BJ (cell line): ENCODE measurements at regions not wholly inside any gene's neighbourhood (a gene's known extent, or its start where the extent isn't known, plus 50 kb on each side); places are given as distances from the start of the nearest gene placed in this dataset.

Experiments
- CTCF ChIA-PET: fragments of 350-600 bp; formaldehyde crosslinking; extraction: SDS; loops from one replicate; lab custom pipeline; 2021; ENCODE audit warnings: antibody characterized with exemption, inconsistent platforms; lab: Yijun Ruan, JAX
- POLR2A ChIA-PET: fragments of 300-600 bp; sonication (Branson Sonifier 250); formaldehyde crosslinking; extraction: SDS; loops from one replicate; lab custom pipeline; 2021; ENCODE audit warnings: antibody characterized with exemption; lab: Charles Lee
- DNase-seq: peaks from one replicate; pipeline ENCODE4 v3.0.0-alpha.2; 2011; ENCODE audit warnings: low read depth
- H3K27me3 ChIP-seq: 2 replicates; pipeline ENCODE4 v1.6.0; 2011; ENCODE audit warnings: low read length; ENCODE audit not compliant: control insufficient read depth, insufficient read depth
- H3K36me3 ChIP-seq: 2 replicates; pipeline ENCODE4 v1.5.1; 2011; ENCODE audit warnings: low read length; ENCODE audit not compliant: control insufficient read depth, insufficient read depth
- H3K4me3 ChIP-seq: 2 replicates; pipeline ENCODE4 v1.5.1; 2011; ENCODE audit warnings: low read depth, mild to moderate bottlenecking, control low read depth, low read length
- TF ChIP-seq, protein P1 (sequence below): IDR thresholded peaks from 2 replicates; pipeline ENCODE4 v1.5.1; 2011; ENCODE audit warnings: low read depth, mild to moderate bottlenecking, control low read depth, inconsistent platforms, low read length, moderate library complexity; ENCODE audit not compliant: insufficient read depth

GRCh38 chr2:147108548-147108947, 736.3 kb upstream of the ACVR2A start:
- Histone ChIP-seq H3K4me3 (no peak overlapping the region), H3K36me3 (no peaks in the 10 kb centered on the region), H3K27me3 (no peaks in the 10 kb centered on the region)
- ChIA-PET POLR2A (no interaction called here), CTCF (interaction anchor here (1.1 kb wide), 1 partner anchor 25 kb away, joined by 3 read pairs; no protein-coding TSS in a partner anchor)
- no peak for DNase-seq
- TF ChIP-seq, protein P1, sequence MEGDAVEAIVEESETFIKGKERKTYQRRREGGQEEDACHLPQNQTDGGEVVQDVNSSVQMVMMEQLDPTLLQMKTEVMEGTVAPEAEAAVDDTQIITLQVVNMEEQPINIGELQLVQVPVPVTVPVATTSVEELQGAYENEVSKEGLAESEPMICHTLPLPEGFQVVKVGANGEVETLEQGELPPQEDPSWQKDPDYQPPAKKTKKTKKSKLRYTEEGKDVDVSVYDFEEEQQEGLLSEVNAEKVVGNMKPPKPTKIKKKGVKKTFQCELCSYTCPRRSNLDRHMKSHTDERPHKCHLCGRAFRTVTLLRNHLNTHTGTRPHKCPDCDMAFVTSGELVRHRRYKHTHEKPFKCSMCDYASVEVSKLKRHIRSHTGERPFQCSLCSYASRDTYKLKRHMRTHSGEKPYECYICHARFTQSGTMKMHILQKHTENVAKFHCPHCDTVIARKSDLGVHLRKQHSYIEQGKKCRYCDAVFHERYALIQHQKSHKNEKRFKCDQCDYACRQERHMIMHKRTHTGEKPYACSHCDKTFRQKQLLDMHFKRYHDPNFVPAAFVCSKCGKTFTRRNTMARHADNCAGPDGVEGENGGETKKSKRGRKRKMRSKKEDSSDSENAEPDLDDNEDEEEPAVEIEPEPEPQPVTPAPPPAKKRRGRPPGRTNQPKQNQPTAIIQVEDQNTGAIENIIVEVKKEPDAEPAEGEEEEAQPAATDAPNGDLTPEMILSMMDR, result no peak

GRCh38 chr2:147101941-147102790, 742.7 kb upstream of the ACVR2A start:
- ChIA-PET CTCF (no interaction called here), POLR2A (no interaction called here)
- TF ChIP-seq, protein P1, result no peak
- no peak overlapping the region for H3K4me3 ChIP-seq
- DNase-seq, result no peak
- H3K36me3 ChIP-seq, result no peaks in the 10 kb centered on the region
- no peaks in the 10 kb centered on the region for H3K27me3 ChIP-seq

- Histone ChIP-seq H3K27me3 (no peaks in the 10 kb centered on the region), H3K4me3 (no peak overlapping the region), H3K36me3 (no peaks in the 10 kb centered on the region)
- CTCF ChIA-PET, result interaction anchor here (1.2 to 1.9 kb wide), 2 partner anchors 14 to 17 kb away, joined by 4 to 12 read pairs; no protein-coding TSS in a partner anchor
- no peak for DNase-seq
- POLR2A ChIA-PET, result no interaction called here
- TF ChIP-seq, protein P1, result no peak
Observed at GRCh38 chr2:147100406-147101035, 744.3 kb upstream of the ACVR2A start.

DNA sequence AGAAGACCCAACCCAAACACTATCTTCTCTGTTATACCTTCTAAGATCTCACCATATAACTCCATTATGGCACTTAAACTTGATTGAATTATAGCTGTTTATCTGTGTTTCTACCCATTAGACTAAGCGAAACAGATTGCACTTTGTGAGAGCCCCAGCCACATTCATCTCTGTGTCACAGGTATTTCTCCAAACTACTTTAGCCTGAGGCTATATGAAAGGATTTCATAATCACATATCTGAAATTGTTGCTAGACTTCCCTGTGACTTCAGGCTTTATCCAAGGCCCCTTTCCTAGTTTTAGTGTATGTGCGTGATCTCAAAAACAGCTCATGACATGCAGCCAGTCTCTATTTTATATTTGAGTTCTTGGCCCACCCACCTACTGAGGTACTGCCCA, 745.0 kb upstream of the ACVR2A start:
- no peaks in the 10 kb centered on the region for H3K27me3 ChIP-seq
- TF ChIP-seq, protein P1, result no peak
- ChIA-PET POLR2A (no interaction called here), CTCF (interaction anchor here (1.2 to 1.9 kb wide), 3 partner anchors 10 to 17 kb away, joined by 3 to 12 read pairs (median 4); no protein-coding TSS in a partner anchor)
- no peaks in the 10 kb centered on the region for H3K36me3 ChIP-seq
- H3K4me3 ChIP-seq, result no peak overlapping the region
- DNase-seq, result no peak

GRCh38 chr2:147098940-147099339, 745.9 kb upstream of the ACVR2A start:
- ChIA-PET CTCF (interaction anchor here (1.2 to 1.9 kb wide), 2 partner anchors 9 to 16 kb away, joined by 3 to 12 read pairs; no protein-coding TSS in a partner anchor), POLR2A (no interaction called here)
- no peaks in the 10 kb centered on the region for H3K36me3 ChIP-seq
- TF ChIP-seq, protein P1, result no peak
- H3K27me3 ChIP-seq, result no peaks in the 10 kb centered on the region
- DNase-seq, result no peak
- H3K4me3 ChIP-seq, result no peak overlapping the region
